K562 (cell line): ENCODE measurements at regions not wholly inside any gene's neighbourhood (a gene's known extent, or its start where the extent isn't known, plus 50 kb on each side); places are given as distances from the start of the nearest gene placed in this dataset.

Experiments used
- BRD4 ChIP-seq: fragments of 200-600 bp; sonication (generic); IDR thresholded peaks from 2 replicates; pipeline ENCODE4 v1.6.1; 2017; ENCODE audit warnings: inconsistent platforms
- HBP1 ChIP-seq: fragments of 450-650 bp; formaldehyde crosslinking; IDR thresholded peaks from 2 replicates; pipeline ENCODE4 v1.4.0; 2022; ENCODE audit warnings: missing genetic modification characterization
- MYBL2 ChIP-seq, 2 experiments: fragments of 450-650 bp in 1 of 2; sonication (generic) in 1 of 2; formaldehyde crosslinking in 1 of 2; IDR thresholded peaks; 2 replicates each; pipeline versions ENCODE4 v1.6.1 to v1.8.1; 2017 to 2022; ENCODE audit warnings: borderline replicate concordance in 1 of 2, inconsistent platforms in 1 of 2, low read depth in 1 of 2, mild to moderate bottlenecking in 1 of 2, missing genetic modification reagents in 1 of 2, moderate library complexity in 1 of 2
- RBM34 ChIP-seq: fragments of 200-400 bp; formaldehyde crosslinking; IDR thresholded peaks from 2 replicates; pipeline ENCODE4 v1.6.1; 2018; ENCODE audit warnings: low read length, borderline replicate concordance; ENCODE audit not compliant: insufficient read depth
- ZNF24 ChIP-seq: fragments of 450-650 bp; IDR thresholded peaks from 2 replicates; pipeline ENCODE4 v1.6.1; 2016
- ZNF407 ChIP-seq: fragments of 450-650 bp; IDR thresholded peaks from 2 replicates; pipeline ENCODE4 v1.6.1; 2016; ENCODE audit warnings: low read depth
- ZSCAN29 ChIP-seq: fragments of 450-650 bp; IDR thresholded peaks from 2 replicates; pipeline ENCODE4 v1.6.1; 2017

- TF ChIP-seq MYBL2 (IDR thresholded peaks at IDR 0.05; ENCODE audit: low read depth) (no peak), MYBL2 (CRISPR knock-in tag; IDR thresholded peaks at IDR 0.05; ENCODE audit: borderline replicate concordance) (no peak), HBP1 (CRISPR knock-in tag) (no peak), BRD4 (no peak), ZNF24 (no peak), RBM34 (no peak), ZSCAN29 (no peak), ZNF407 (no peak)
These were observed 414.5 kb downstream of the SOX9 start (continued) for GRCh38 chr17:72535346-72535745.
